C4-2B (cell line): ENCODE measurements at regions not wholly inside any gene's neighbourhood (a gene's known extent, or its start where the extent isn't known, plus 50 kb on each side); places are given as distances from the start of the nearest gene placed in this dataset.

Experiments
- CTCF ChIP-seq: fragments of 450-650 bp; conservative IDR thresholded peaks from 2 replicates; pipeline ENCODE4 v1.5.1; 2017; ENCODE audit warnings: mild to moderate bottlenecking
- ZFX ChIP-seq: fragments of 450-650 bp; IDR thresholded peaks from 2 replicates; pipeline ENCODE4 v1.6.1; 2017

GRCh38 chr14:62087191-62087590 lies 325.0 kb downstream of the SNAPC1 start:
- no peak for TF ChIP-seq CTCF
- no peak for TF ChIP-seq ZFX
